ENCODE measurements at regions not wholly inside any gene's neighbourhood (a gene's known extent, or its start where the extent isn't known, plus 50 kb on each side); places are given as distances from the start of the nearest gene placed in this dataset.

DNA sequence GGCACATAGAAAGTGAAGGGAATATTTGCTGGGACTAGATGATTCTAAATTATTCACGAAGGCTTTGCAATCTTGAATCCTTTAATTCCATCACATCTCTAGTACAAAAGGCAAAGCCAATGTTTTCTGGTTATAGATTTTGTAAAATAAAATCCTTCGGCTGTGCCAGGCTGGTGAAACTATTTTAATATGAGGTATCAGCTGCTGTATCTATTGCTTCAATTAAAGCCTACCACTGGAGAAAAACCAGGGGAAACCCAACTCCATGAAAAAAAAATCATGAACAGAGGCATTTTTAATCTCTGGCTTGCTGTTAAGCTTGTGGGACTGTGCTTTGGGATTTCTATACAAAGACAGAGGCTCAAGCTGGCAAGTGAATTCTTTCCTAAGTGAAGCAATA, 271.8 kb downstream of the QKI start:
- H3K4me2 ChIP-seq = no peak overlapping the region
- H4K20me1 ChIP-seq (ENCODE audit: insufficient read depth) = no peaks in the 10 kb centered on the region
- TF ChIP-seq, protein P1, sequence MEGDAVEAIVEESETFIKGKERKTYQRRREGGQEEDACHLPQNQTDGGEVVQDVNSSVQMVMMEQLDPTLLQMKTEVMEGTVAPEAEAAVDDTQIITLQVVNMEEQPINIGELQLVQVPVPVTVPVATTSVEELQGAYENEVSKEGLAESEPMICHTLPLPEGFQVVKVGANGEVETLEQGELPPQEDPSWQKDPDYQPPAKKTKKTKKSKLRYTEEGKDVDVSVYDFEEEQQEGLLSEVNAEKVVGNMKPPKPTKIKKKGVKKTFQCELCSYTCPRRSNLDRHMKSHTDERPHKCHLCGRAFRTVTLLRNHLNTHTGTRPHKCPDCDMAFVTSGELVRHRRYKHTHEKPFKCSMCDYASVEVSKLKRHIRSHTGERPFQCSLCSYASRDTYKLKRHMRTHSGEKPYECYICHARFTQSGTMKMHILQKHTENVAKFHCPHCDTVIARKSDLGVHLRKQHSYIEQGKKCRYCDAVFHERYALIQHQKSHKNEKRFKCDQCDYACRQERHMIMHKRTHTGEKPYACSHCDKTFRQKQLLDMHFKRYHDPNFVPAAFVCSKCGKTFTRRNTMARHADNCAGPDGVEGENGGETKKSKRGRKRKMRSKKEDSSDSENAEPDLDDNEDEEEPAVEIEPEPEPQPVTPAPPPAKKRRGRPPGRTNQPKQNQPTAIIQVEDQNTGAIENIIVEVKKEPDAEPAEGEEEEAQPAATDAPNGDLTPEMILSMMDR (conservative IDR thresholded peaks at IDR 0.05; ENCODE audit: low read depth, low read length) = no peak
- H3K9ac ChIP-seq = no peak overlapping the region
- no peak overlapping the region for H3K27ac ChIP-seq
- H3K36me3 ChIP-seq (ENCODE audit: insufficient read depth) = no peaks in the 10 kb centered on the region
- H3K4me1 ChIP-seq (ENCODE audit: low read depth, poor library complexity, severe bottlenecking) = no peaks in the 10 kb centered on the region
- no peak overlapping the region for H2AFZ ChIP-seq (ENCODE audit: low read depth)
- no peaks in the 10 kb centered on the region for H3K79me2 ChIP-seq (ENCODE audit: insufficient read depth, low read depth)
- H3K27me3 ChIP-seq (ENCODE audit: insufficient read depth, low read depth) = no peaks in the 10 kb centered on the region
- H3K4me3 ChIP-seq (IDR thresholded peaks at IDR 0.05; ENCODE audit: insufficient read depth, low read depth, low read length) = no peak overlapping the region

DNA sequence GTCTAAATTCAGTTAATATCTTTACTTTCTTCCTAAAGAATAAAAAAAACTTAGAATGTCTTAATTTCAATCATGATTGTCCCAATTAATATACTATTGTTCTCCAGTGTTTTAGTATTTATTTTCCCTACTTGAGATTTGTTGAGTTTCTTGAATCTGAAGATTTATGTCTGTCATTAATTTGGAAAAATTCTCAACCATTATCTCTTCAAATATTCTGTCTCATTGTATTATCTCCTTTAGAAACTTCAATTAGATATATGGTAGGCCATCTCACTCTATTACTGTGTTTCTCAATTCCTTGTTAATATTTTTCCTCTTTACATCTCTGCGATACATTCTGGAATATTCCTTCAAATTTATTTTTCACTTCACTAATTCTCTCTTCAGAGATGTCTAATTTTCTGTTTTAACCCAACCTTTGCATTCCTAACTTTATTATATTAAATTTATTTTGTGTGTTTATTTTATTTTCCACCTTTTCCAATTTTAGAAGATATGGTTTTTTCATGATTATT, 268.6 kb downstream of the QKI start:
- H3K4me1 ChIP-seq (ENCODE audit: low read depth, poor library complexity, severe bottlenecking) = no peaks in the 10 kb centered on the region
- TF ChIP-seq, protein P1 (conservative IDR thresholded peaks at IDR 0.05; ENCODE audit: low read depth, low read length) = no peak
- no peaks in the 10 kb centered on the region for H3K79me2 ChIP-seq (ENCODE audit: insufficient read depth, low read depth)
- H3K9ac ChIP-seq = no peak overlapping the region
- H2AFZ ChIP-seq (ENCODE audit: low read depth) = no peak overlapping the region
- H3K27me3 ChIP-seq (ENCODE audit: insufficient read depth, low read depth) = no peaks in the 10 kb centered on the region
- no peak overlapping the region for H3K4me3 ChIP-seq (IDR thresholded peaks at IDR 0.05; ENCODE audit: insufficient read depth, low read depth, low read length)
- no peak overlapping the region for H3K27ac ChIP-seq
- no peaks in the 10 kb centered on the region for H3K36me3 ChIP-seq (ENCODE audit: insufficient read depth)
- no peaks in the 10 kb centered on the region for H4K20me1 ChIP-seq (ENCODE audit: insufficient read depth)
- H3K4me2 ChIP-seq = no peak overlapping the region

DNA sequence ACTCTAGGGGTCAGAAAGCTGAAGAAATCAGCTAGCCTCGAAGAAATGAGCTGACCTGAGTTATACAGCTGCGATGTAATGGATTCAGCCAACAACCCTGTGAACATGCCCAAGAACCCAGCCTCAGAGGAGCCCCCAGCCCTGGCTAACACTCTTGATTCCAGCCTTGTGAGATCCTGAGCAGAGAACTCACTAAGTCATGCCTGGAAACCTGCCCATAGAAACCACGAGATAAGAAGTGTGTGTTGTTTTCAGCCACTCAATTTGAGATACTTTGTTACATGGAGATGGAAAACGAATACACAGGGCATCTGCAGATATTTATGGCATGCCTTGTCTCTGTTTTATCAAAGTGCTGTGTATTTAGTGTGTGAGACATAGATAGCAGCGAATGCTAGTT, 265.2 kb downstream of the QKI start:
- Histone ChIP-seq H3K36me3 (ENCODE audit: insufficient read depth) (no peaks in the 10 kb centered on the region), H3K4me2 (no peak overlapping the region), H2AFZ (ENCODE audit: low read depth) (no peak overlapping the region), H4K20me1 (ENCODE audit: insufficient read depth) (no peaks in the 10 kb centered on the region), H3K4me3 (IDR thresholded peaks at IDR 0.05; ENCODE audit: insufficient read depth, low read depth, low read length) (no peak overlapping the region), H3K27ac (no peak overlapping the region), H3K79me2 (ENCODE audit: insufficient read depth, low read depth) (no peaks in the 10 kb centered on the region), H3K27me3 (ENCODE audit: insufficient read depth, low read depth) (no peaks in the 10 kb centered on the region), H3K9ac (no peak overlapping the region), H3K4me1 (ENCODE audit: low read depth, poor library complexity, severe bottlenecking) (no peaks in the 10 kb centered on the region)
- TF ChIP-seq, protein P1 (conservative IDR thresholded peaks at IDR 0.05; ENCODE audit: low read depth, low read length) = no peak

DNA sequence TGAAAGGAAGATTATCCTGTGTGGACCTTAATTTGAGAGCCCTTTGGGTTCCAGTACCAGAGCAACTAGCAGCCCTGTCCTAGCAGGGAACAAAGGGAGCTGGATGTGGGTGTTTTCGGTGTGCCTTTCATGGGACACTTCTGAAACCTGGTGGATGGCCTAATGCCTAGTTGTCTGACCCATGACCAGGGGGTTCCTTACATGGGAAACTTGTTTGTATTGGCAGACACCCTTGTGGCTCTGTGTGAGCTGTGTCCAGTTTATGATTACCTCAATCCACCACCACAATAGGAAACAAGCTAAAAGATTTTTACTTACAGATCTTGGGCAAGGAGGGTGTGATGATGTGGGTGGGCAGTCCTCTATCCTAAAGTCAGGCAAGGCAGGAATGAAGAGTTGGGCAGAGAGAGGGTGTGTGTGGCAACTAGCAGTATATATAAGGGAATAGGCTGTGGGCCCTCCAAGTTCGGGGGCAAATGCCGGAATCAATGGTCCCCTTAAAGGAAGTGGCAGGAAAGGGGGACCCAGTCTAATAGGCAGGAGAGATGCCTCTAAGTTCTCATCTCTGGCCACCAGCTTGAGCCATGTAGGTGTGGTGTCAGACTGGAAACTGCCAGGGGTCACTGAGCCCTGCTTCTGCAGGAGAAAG, 264.6 kb downstream of the QKI start:
- Histone ChIP-seq H3K4me2 (no peak overlapping the region), H3K4me1 (ENCODE audit: low read depth, poor library complexity, severe bottlenecking) (no peaks in the 10 kb centered on the region), H3K9ac (no peak overlapping the region), H3K79me2 (ENCODE audit: insufficient read depth, low read depth) (no peaks in the 10 kb centered on the region), H4K20me1 (ENCODE audit: insufficient read depth) (no peaks in the 10 kb centered on the region), H3K36me3 (ENCODE audit: insufficient read depth) (no peaks in the 10 kb centered on the region), H3K27ac (no peak overlapping the region), H3K4me3 (IDR thresholded peaks at IDR 0.05; ENCODE audit: insufficient read depth, low read depth, low read length) (no peak overlapping the region), H3K27me3 (ENCODE audit: insufficient read depth, low read depth) (no peaks in the 10 kb centered on the region), H2AFZ (ENCODE audit: low read depth) (no peak overlapping the region)
- TF ChIP-seq, protein P1 (conservative IDR thresholded peaks at IDR 0.05; ENCODE audit: low read depth, low read length) = no peak
